ENCODE measurements at regions not wholly inside any gene's neighbourhood (a gene's known extent, or its start where the extent isn't known, plus 50 kb on each side); places are given as distances from the start of the nearest gene placed in this dataset.

GRCh38 chr2:21620771-21621170 is 497.0 kb downstream of the TDRD15 start:
- no peak for FAIRE-seq
- DNase-seq (ENCODE audit: insufficient read length, low spot score) = no peak
- no peak for TF ChIP-seq PAX5 (IDR thresholded peaks at IDR 0.05; ENCODE audit: insufficient read depth, low read length, severe bottlenecking)
- no peak for TF ChIP-seq POLR2AphosphoS5 (IDR thresholded peaks at IDR 0.05; ENCODE audit: low read depth, low read length)
- TF ChIP-seq POLR2A (IDR thresholded peaks at IDR 0.05; ENCODE audit: low read depth, low read length) = no peak
- TF ChIP-seq POU2F2 (IDR thresholded peaks at IDR 0.05; ENCODE audit: low read depth, low read length) = no peak
- no peak for TF ChIP-seq SPI1 (IDR thresholded peaks at IDR 0.05; ENCODE audit: low read depth, low read length)
- no peak for TF ChIP-seq TAF1 (IDR thresholded peaks at IDR 0.05; ENCODE audit: low read depth, low read length)

- DNase-seq (ENCODE audit: insufficient read length, low spot score) (no peak), FAIRE-seq (no peak)
- TF ChIP-seq SPI1 (IDR thresholded peaks at IDR 0.05; ENCODE audit: low read depth, low read length) (no peak), PAX5 (IDR thresholded peaks at IDR 0.05; ENCODE audit: insufficient read depth, low read length, severe bottlenecking) (no peak), POLR2AphosphoS5 (IDR thresholded peaks at IDR 0.05; ENCODE audit: low read depth, low read length) (no peak), POLR2A (IDR thresholded peaks at IDR 0.05; ENCODE audit: low read depth, low read length) (no peak), TAF1 (IDR thresholded peaks at IDR 0.05; ENCODE audit: low read depth, low read length) (no peak), POU2F2 (IDR thresholded peaks at IDR 0.05; ENCODE audit: low read depth, low read length) (no peak)
Observed at GRCh38 chr2:21627938-21628337, 504.2 kb downstream of the TDRD15 start.

- TF ChIP-seq POLR2AphosphoS5 (IDR thresholded peaks at IDR 0.05; ENCODE audit: low read depth, low read length) (no peak), POLR2A (IDR thresholded peaks at IDR 0.05; ENCODE audit: low read depth, low read length) (no peak), POU2F2 (IDR thresholded peaks at IDR 0.05; ENCODE audit: low read depth, low read length) (no peak), PAX5 (IDR thresholded peaks at IDR 0.05; ENCODE audit: insufficient read depth, low read length, severe bottlenecking) (no peak), TAF1 (IDR thresholded peaks at IDR 0.05; ENCODE audit: low read depth, low read length) (no peak), SPI1 (IDR thresholded peaks at IDR 0.05; ENCODE audit: low read depth, low read length) (no peak)
- DNase-seq (ENCODE audit: insufficient read length, low spot score) (no peak), FAIRE-seq (no peak)
Observed at GRCh38 chr2:21633015-21633414, 509.2 kb downstream of the TDRD15 start.

- no peak for TF ChIP-seq POLR2AphosphoS5 (IDR thresholded peaks at IDR 0.05; ENCODE audit: low read depth, low read length)
- TF ChIP-seq POU2F2 (IDR thresholded peaks at IDR 0.05; ENCODE audit: low read depth, low read length) = no peak
- TF ChIP-seq PAX5 (IDR thresholded peaks at IDR 0.05; ENCODE audit: insufficient read depth, low read length, severe bottlenecking) = no peak
- no peak for TF ChIP-seq TAF1 (IDR thresholded peaks at IDR 0.05; ENCODE audit: low read depth, low read length)
- no peak for TF ChIP-seq POLR2A (IDR thresholded peaks at IDR 0.05; ENCODE audit: low read depth, low read length)
- no peak for TF ChIP-seq SPI1 (IDR thresholded peaks at IDR 0.05; ENCODE audit: low read depth, low read length)
- DNase-seq (ENCODE audit: insufficient read length, low spot score) (no peak), FAIRE-seq (no peak)
Observed at GRCh38 chr2:21633466-21633865, 509.7 kb downstream of the TDRD15 start.

- FAIRE-seq (no peak), DNase-seq (ENCODE audit: insufficient read length, low spot score) (no peak)
- TF ChIP-seq POU2F2 (IDR thresholded peaks at IDR 0.05; ENCODE audit: low read depth, low read length) (no peak), PAX5 (IDR thresholded peaks at IDR 0.05; ENCODE audit: insufficient read depth, low read length, severe bottlenecking) (no peak), POLR2AphosphoS5 (IDR thresholded peaks at IDR 0.05; ENCODE audit: low read depth, low read length) (no peak), POLR2A (IDR thresholded peaks at IDR 0.05; ENCODE audit: low read depth, low read length) (no peak), SPI1 (IDR thresholded peaks at IDR 0.05; ENCODE audit: low read depth, low read length) (no peak), TAF1 (IDR thresholded peaks at IDR 0.05; ENCODE audit: low read depth, low read length) (no peak)
Observed at GRCh38 chr2:21633911-21634310, 510.1 kb downstream of the TDRD15 start.

- no peak for FAIRE-seq
- TF ChIP-seq SPI1 (IDR thresholded peaks at IDR 0.05; ENCODE audit: low read depth, low read length) = no peak
- TF ChIP-seq POU2F2 (IDR thresholded peaks at IDR 0.05; ENCODE audit: low read depth, low read length) = no peak
- no peak for TF ChIP-seq TAF1 (IDR thresholded peaks at IDR 0.05; ENCODE audit: low read depth, low read length)
- TF ChIP-seq PAX5 (IDR thresholded peaks at IDR 0.05; ENCODE audit: insufficient read depth, low read length, severe bottlenecking) = no peak
- TF ChIP-seq POLR2AphosphoS5 (IDR thresholded peaks at IDR 0.05; ENCODE audit: low read depth, low read length) = no peak
- no peak for TF ChIP-seq POLR2A (IDR thresholded peaks at IDR 0.05; ENCODE audit: low read depth, low read length)
- no peak for DNase-seq (ENCODE audit: insufficient read length, low spot score)
Observed at GRCh38 chr2:21640046-21640445, 516.3 kb downstream of the TDRD15 start.

- FAIRE-seq = no peak
- TF ChIP-seq POLR2AphosphoS5 (IDR thresholded peaks at IDR 0.05; ENCODE audit: low read depth, low read length) (no peak), SPI1 (IDR thresholded peaks at IDR 0.05; ENCODE audit: low read depth, low read length) (no peak)
- DNase-seq (ENCODE audit: insufficient read length, low spot score) = no peak
Observed at GRCh38 chr2:21642647-21643046, 518.9 kb downstream of the TDRD15 start.

- TF ChIP-seq PAX5 (IDR thresholded peaks at IDR 0.05; ENCODE audit: insufficient read depth, low read length, severe bottlenecking) (no peak), TAF1 (IDR thresholded peaks at IDR 0.05; ENCODE audit: low read depth, low read length) (no peak), POLR2A (IDR thresholded peaks at IDR 0.05; ENCODE audit: low read depth, low read length) (no peak), POU2F2 (IDR thresholded peaks at IDR 0.05; ENCODE audit: low read depth, low read length) (no peak), SPI1 (IDR thresholded peaks at IDR 0.05; ENCODE audit: low read depth, low read length) (no peak), POLR2AphosphoS5 (IDR thresholded peaks at IDR 0.05; ENCODE audit: low read depth, low read length) (no peak)
- no peak for FAIRE-seq
- DNase-seq (ENCODE audit: insufficient read length, low spot score) = no peak
Observed at GRCh38 chr2:21643180-21643579, 519.4 kb downstream of the TDRD15 start.

- no peak for DNase-seq (ENCODE audit: insufficient read length, low spot score)
- no peak for TF ChIP-seq POU2F2 (IDR thresholded peaks at IDR 0.05; ENCODE audit: low read depth, low read length)
- TF ChIP-seq SPI1 (IDR thresholded peaks at IDR 0.05; ENCODE audit: low read depth, low read length) = no peak
- no peak for TF ChIP-seq TAF1 (IDR thresholded peaks at IDR 0.05; ENCODE audit: low read depth, low read length)
- TF ChIP-seq POLR2AphosphoS5 (IDR thresholded peaks at IDR 0.05; ENCODE audit: low read depth, low read length) = no peak
- TF ChIP-seq PAX5 (IDR thresholded peaks at IDR 0.05; ENCODE audit: insufficient read depth, low read length, severe bottlenecking) = no peak
- no peak for TF ChIP-seq POLR2A (IDR thresholded peaks at IDR 0.05; ENCODE audit: low read depth, low read length)
- no peak for FAIRE-seq
Observed at GRCh38 chr2:21644266-21644665, 520.5 kb downstream of the TDRD15 start.

GRCh38 chr2:21646345-21646744 is 522.6 kb downstream of the TDRD15 start:
- no peak for FAIRE-seq
- TF ChIP-seq POLR2A (IDR thresholded peaks at IDR 0.05; ENCODE audit: low read depth, low read length) = no peak
- TF ChIP-seq POLR2AphosphoS5 (IDR thresholded peaks at IDR 0.05; ENCODE audit: low read depth, low read length) = no peak
- no peak for TF ChIP-seq SPI1 (IDR thresholded peaks at IDR 0.05; ENCODE audit: low read depth, low read length)
- TF ChIP-seq POU2F2 (IDR thresholded peaks at IDR 0.05; ENCODE audit: low read depth, low read length) = no peak
- no peak for TF ChIP-seq PAX5 (IDR thresholded peaks at IDR 0.05; ENCODE audit: insufficient read depth, low read length, severe bottlenecking)
- TF ChIP-seq TAF1 (IDR thresholded peaks at IDR 0.05; ENCODE audit: low read depth, low read length) = no peak

More at GRCh38 chr2:21646345-21646744, 522.6 kb downstream of the TDRD15 start:
- no peak for DNase-seq (ENCODE audit: insufficient read length, low spot score)
